ENCODE measurements at regions not wholly inside any gene's neighbourhood (a gene's known extent, or its start where the extent isn't known, plus 50 kb on each side); places are given as distances from the start of the nearest gene placed in this dataset.

GRCh38 chr4:20381005-20381404 is 129.3 kb downstream of the SLIT2 start:
- TF ChIP-seq CTCF (IDR thresholded peaks at IDR 0.05; ENCODE audit: low read length) (no peak), EZH2 (IDR thresholded peaks at IDR 0.05; ENCODE audit: borderline replicate concordance, low read length) (no peak)

All from OCI-LY1 (cell line).